ENCODE measurements at regions not wholly inside any gene's neighbourhood (a gene's known extent, or its start where the extent isn't known, plus 50 kb on each side); places are given as distances from the start of the nearest gene placed in this dataset.

GRCh38 chr15:91413142-91413541 lies 313.1 kb downstream of the SV2B start:
- TF ChIP-seq CTCF (IDR thresholded peaks at IDR 0.05; ENCODE audit: low read depth, low read length, missing input control) (no peak), YY1 (IDR thresholded peaks at IDR 0.05) (no peak), TAF1 (conservative IDR thresholded peaks at IDR 0.05) (no peak), FOXA2 (IDR thresholded peaks at IDR 0.05) (no peak)
- TF ChIP-seq, protein P1, sequence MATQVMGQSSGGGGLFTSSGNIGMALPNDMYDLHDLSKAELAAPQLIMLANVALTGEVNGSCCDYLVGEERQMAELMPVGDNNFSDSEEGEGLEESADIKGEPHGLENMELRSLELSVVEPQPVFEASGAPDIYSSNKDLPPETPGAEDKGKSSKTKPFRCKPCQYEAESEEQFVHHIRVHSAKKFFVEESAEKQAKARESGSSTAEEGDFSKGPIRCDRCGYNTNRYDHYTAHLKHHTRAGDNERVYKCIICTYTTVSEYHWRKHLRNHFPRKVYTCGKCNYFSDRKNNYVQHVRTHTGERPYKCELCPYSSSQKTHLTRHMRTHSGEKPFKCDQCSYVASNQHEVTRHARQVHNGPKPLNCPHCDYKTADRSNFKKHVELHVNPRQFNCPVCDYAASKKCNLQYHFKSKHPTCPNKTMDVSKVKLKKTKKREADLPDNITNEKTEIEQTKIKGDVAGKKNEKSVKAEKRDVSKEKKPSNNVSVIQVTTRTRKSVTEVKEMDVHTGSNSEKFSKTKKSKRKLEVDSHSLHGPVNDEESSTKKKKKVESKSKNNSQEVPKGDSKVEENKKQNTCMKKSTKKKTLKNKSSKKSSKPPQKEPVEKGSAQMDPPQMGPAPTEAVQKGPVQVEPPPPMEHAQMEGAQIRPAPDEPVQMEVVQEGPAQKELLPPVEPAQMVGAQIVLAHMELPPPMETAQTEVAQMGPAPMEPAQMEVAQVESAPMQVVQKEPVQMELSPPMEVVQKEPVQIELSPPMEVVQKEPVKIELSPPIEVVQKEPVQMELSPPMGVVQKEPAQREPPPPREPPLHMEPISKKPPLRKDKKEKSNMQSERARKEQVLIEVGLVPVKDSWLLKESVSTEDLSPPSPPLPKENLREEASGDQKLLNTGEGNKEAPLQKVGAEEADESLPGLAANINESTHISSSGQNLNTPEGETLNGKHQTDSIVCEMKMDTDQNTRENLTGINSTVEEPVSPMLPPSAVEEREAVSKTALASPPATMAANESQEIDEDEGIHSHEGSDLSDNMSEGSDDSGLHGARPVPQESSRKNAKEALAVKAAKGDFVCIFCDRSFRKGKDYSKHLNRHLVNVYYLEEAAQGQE (IDR thresholded peaks at IDR 0.05), result no peak
